Tibial nerve (tissue), 4 donors: ENCODE measurements at regions not wholly inside any gene's neighbourhood (a gene's known extent, or its start where the extent isn't known, plus 50 kb on each side); places are given as distances from the start of the nearest gene placed in this dataset.

ENCODE experiments used
- DNase-seq, 2 donors: peaks; one replicate each; pipeline ENCODE4 v3.0.0-alpha.2; 2019; ENCODE audit warnings: low spot score in 2 of 2
- H3K27ac ChIP-seq, 4 donors: fragments of 200-600 bp; sonication (generic) in 3 of 4; one replicate each; pipeline ENCODE4 v1.5.1; 2017 to 2019; ENCODE audit warnings: mild to moderate bottlenecking in 1 of 4
- H3K27me3 ChIP-seq, 2 donors: fragments of 200-600 bp; sonication (generic) in 1 of 2; one replicate each; pipeline versions ENCODE4 v1.5.1 to v1.6.0; 2017 to 2019
- H3K36me3 ChIP-seq, 3 donors: fragments of 200-600 bp; sonication (generic); one replicate each; pipeline ENCODE4 v1.5.1; 2018 to 2019
- H3K4me1 ChIP-seq, 4 donors: fragments of 200-600 bp; sonication (generic) in 3 of 4; one replicate each; pipeline ENCODE4 v1.5.1; 2017 to 2019
- H3K4me3 ChIP-seq, 4 donors: fragments of 200-600 bp; sonication (generic) in 3 of 4; one replicate each; pipeline ENCODE4 v1.5.1; 2017 to 2019; ENCODE audit warnings: mild to moderate bottlenecking in 1 of 4, moderate library complexity in 1 of 4
- H3K9me3 ChIP-seq, 4 donors: fragments of 200-600 bp; sonication (generic) in 3 of 4; one replicate each; pipeline ENCODE4 v1.5.1; 2017 to 2019
- CTCF ChIP-seq, 5 experiments: fragments of 200-600 bp in 3 of 5; fragments of 450-650 bp in 2 of 5; sonication (generic) in 3 of 5; IDR thresholded peaks; one replicate each; pipeline ENCODE4 v1.5.1; 2016 to 2019; ENCODE audit warnings: antibody characterized with exemption in 5 of 5, mild to moderate bottlenecking in 3 of 5, moderate library complexity in 2 of 5
- EP300 ChIP-seq, 2 donors: sonication (generic); formaldehyde crosslinking; IDR thresholded peaks; one replicate each; pipeline ENCODE4 v1.6.1; 2017; ENCODE audit warnings: antibody characterized with exemption in 2 of 2, mild to moderate bottlenecking in 1 of 2
- POLR2A ChIP-seq, 2 donors: fragments of 450-650 bp; IDR thresholded peaks; one replicate each; pipeline ENCODE4 v1.6.1; 2017; ENCODE audit warnings: antibody characterized with exemption in 2 of 2, mild to moderate bottlenecking in 2 of 2, moderate library complexity in 2 of 2
- WGBS, 2 donors: methylation state at CpG; one replicate each; pipeline ENCODE4 v1.1.5; 2018; 5-methylcytosine and 5-hydroxymethylcytosine counted together

GRCh38 chr13:107956889-107957288 is 258.4 kb downstream of the LIG4 start:
- WGBS, 2 donors, result 77 to 89% methylated on average over 3 of the region's 3 CpGs
- H3K27me3 ChIP-seq, result no peaks in the 10 kb centered on the region
- no peak for DNase-seq
- H3K36me3 ChIP-seq, result no peaks in the 10 kb centered on the region
- no peak overlapping the region for H3K4me3 ChIP-seq
- no peaks in the 10 kb centered on the region for H3K4me1 ChIP-seq
- no peaks in the 10 kb centered on the region for H3K9me3 ChIP-seq
- H3K27ac ChIP-seq, result no peak overlapping the region
- TF ChIP-seq POLR2A (IDR thresholded peaks at IDR 0.05), result no peak
- no peak for TF ChIP-seq EP300 (IDR thresholded peaks at IDR 0.05)
- TF ChIP-seq CTCF (IDR thresholded peaks at IDR 0.05), result no peak

GRCh38 chr13:107942030-107942617 is 273.2 kb downstream of the LIG4 start:
- Histone ChIP-seq H3K36me3 (no peaks in the 10 kb centered on the region), H3K27me3 (no peaks in the 10 kb centered on the region), H3K9me3 (peaks cover 0 to 16% (median 0%) of the 10 kb centered on the region in 4 donors), H3K27ac (no peak overlapping the region), H3K4me1 (no peaks in the 10 kb centered on the region), H3K4me3 (no peak overlapping the region)
- no peak for DNase-seq
- TF ChIP-seq CTCF (IDR thresholded peaks at IDR 0.05), result no peak
- TF ChIP-seq EP300 (IDR thresholded peaks at IDR 0.05), result no peak
- TF ChIP-seq POLR2A (IDR thresholded peaks at IDR 0.05), result no peak
- 75 to 86% methylated on average over 4 of the region's 4 CpGs for WGBS, 2 donors

GRCh38 chr13:107941345-107942029 is 273.8 kb downstream of the LIG4 start:
- 0 to 75% methylated on average over 1 to 2 of the region's 2 CpGs for WGBS, 2 donors
- DNase-seq, result no peak
- no peak overlapping the region for H3K27ac ChIP-seq
- H3K36me3 ChIP-seq, result no peaks in the 10 kb centered on the region
- H3K4me3 ChIP-seq, result no peak overlapping the region
- peaks cover 0 to 16% (median 0%) of the 10 kb centered on the region in 4 donors for H3K9me3 ChIP-seq
- H3K4me1 ChIP-seq, result no peaks in the 10 kb centered on the region
- H3K27me3 ChIP-seq, result no peaks in the 10 kb centered on the region
- no peak for TF ChIP-seq POLR2A (IDR thresholded peaks at IDR 0.05)
- no peak for TF ChIP-seq CTCF (IDR thresholded peaks at IDR 0.05)
- no peak for TF ChIP-seq EP300 (IDR thresholded peaks at IDR 0.05)

- Histone ChIP-seq H3K4me1 (no peaks in the 10 kb centered on the region), H3K27ac (no peak overlapping the region), H3K27me3 (no peaks in the 10 kb centered on the region), H3K36me3 (no peaks in the 10 kb centered on the region), H3K4me3 (no peak overlapping the region), H3K9me3 (peaks cover 0 to 17% (median 0%) of the 10 kb centered on the region in 4 donors)
- TF ChIP-seq POLR2A (IDR thresholded peaks at IDR 0.05), result no peak
- TF ChIP-seq CTCF (IDR thresholded peaks at IDR 0.05), result no peak
- TF ChIP-seq EP300 (IDR thresholded peaks at IDR 0.05), result no peak
- DNase-seq, result no peak
- 82% methylated on average over 2 of the region's 2 CpGs for WGBS, 2 donors
Observed at GRCh38 chr13:107937848-107938247, 277.5 kb downstream of the LIG4 start.

GRCh38 chr13:107931056-107931455 is 284.3 kb downstream of the LIG4 start:
- H3K36me3 ChIP-seq, result no peaks in the 10 kb centered on the region
- no peak overlapping the region for H3K4me3 ChIP-seq
- H3K4me1 ChIP-seq, result no peaks in the 10 kb centered on the region
- WGBS, 2 donors, result 73 to 75% methylated on average over 4 of the region's 4 CpGs
- TF ChIP-seq POLR2A (IDR thresholded peaks at IDR 0.05) (no peak), EP300 (IDR thresholded peaks at IDR 0.05) (no peak), CTCF (IDR thresholded peaks at IDR 0.05) (no peak)
- no peaks in the 10 kb centered on the region for H3K27me3 ChIP-seq
- no peak for DNase-seq
- H3K9me3 ChIP-seq, result peaks cover 0 to 4% (median 0%) of the 10 kb centered on the region in 4 donors
- no peak overlapping the region for H3K27ac ChIP-seq
